HepG2 (cell line): ENCODE measurements at regions not wholly inside any gene's neighbourhood (a gene's known extent, or its start where the extent isn't known, plus 50 kb on each side); places are given as distances from the start of the nearest gene placed in this dataset.

Experiments
- ATAC-seq: fragments of 200-7000 bp; cut with Tn5 transposase; 3 replicates; pipeline ENCODE4 v1.9.1; 2020; ENCODE audit warnings: mild to moderate bottlenecking, moderate library complexity
- BruUV-seq: library from RNA; stranded (reverse); fragments of 400-500 nt; replicated peaks from 2 replicates; lab custom pipeline; 2021; lab: Mats Ljungman, UMichigan
- CTCF ChIA-PET: fragments of 300-600 bp; formaldehyde crosslinking; extraction: SDS; loops from one replicate; lab custom pipeline; 2021; ENCODE audit warnings: low total read pairs, inconsistent platforms, low intra/inter-chr PET ratio; lab: Yijun Ruan, JAX
- POLR2A ChIA-PET: fragments of 350-600 bp; sonication (Branson Sonifier 250); formaldehyde crosslinking; loops from one replicate; lab custom pipeline; 2020; ENCODE audit warnings: antibody characterized with exemption, inconsistent platforms; lab: Yijun Ruan, JAX
- DNase-seq: peaks from one replicate; pipeline ENCODE4 v3.0.0-alpha.2; 2015; ENCODE audit warnings: low spot score
- FAIRE-seq: peaks from 3 replicates; lab custom pipeline; 2011; peaks lifted over from hg19 to GRCh38; lab: Jason Lieb, UNC
- H2AFZ ChIP-seq: one replicate; pipeline ENCODE4 v1.6.1; 2011; ENCODE audit warnings: low read length, inconsistent platforms
- H3K27ac ChIP-seq: fragments of 300-600 bp; 3 replicates; pipeline ENCODE4 v1.8.0; 2011; ENCODE audit warnings: mixed run types, mild to moderate bottlenecking, mixed read lengths, low read length, inconsistent platforms; ENCODE audit not compliant: insufficient read depth; ENCODE audit errors: extremely low read length
- H3K27me3 ChIP-seq, 2 experiments: fragments of 200-600 bp in 1 of 2; 2 replicates in 1 of 2; 3 replicates in 1 of 2; pipeline versions ENCODE4 v1.6.0 to v1.8.0; 2011; ENCODE audit warnings: low read length in 2 of 2, mild to moderate bottlenecking in 2 of 2, moderate library complexity in 2 of 2, inconsistent platforms in 1 of 2; ENCODE audit not compliant: insufficient read depth in 2 of 2, control insufficient read depth in 1 of 2
- H3K36me3 ChIP-seq, 2 experiments: fragments of 200-600 bp in 1 of 2; replicated peaks in 1 of 2; 2 replicates in 1 of 2; 3 replicates in 1 of 2; pipeline versions ENCODE4 v1.5.1 to v1.8.0; 2011; ENCODE audit warnings: low read length in 2 of 2, inconsistent platforms in 1 of 2; ENCODE audit not compliant: insufficient read depth in 2 of 2, control insufficient read depth in 1 of 2
- H3K4me1 ChIP-seq: 2 replicates; pipeline ENCODE4 v1.5.1; 2012; ENCODE audit warnings: low read length, inconsistent platforms; ENCODE audit not compliant: insufficient read depth
- H3K4me2 ChIP-seq: 2 replicates; pipeline ENCODE4 v1.6.0; 2011; ENCODE audit warnings: low read depth, low read length, inconsistent platforms
- H3K4me3 ChIP-seq, 3 experiments: fragments of 200-600 bp in 1 of 3; sonication (generic), shearing (Covaris generic) in 1 of 3; replicated peaks in 1 of 3; 2 replicates each; pipeline ENCODE4 v1.5.1; 2011 to 2016; ENCODE audit warnings: low read length in 3 of 3, inconsistent platforms in 2 of 3, low read depth in 2 of 3, mild to moderate bottlenecking in 2 of 3, control low read depth in 1 of 3, mixed read lengths in 1 of 3; ENCODE audit not compliant: insufficient read depth in 1 of 3
- H3K79me2 ChIP-seq: one replicate; pipeline ENCODE4 v1.6.1; 2011; ENCODE audit warnings: low read length, inconsistent platforms; ENCODE audit not compliant: insufficient read depth
- H3K9ac ChIP-seq: 2 replicates; pipeline ENCODE4 v1.6.0; 2011; ENCODE audit warnings: mild to moderate bottlenecking, low read depth, low read length, inconsistent platforms; ENCODE audit not compliant: insufficient read depth
- H3K9me3 ChIP-seq: 2 replicates; pipeline ENCODE4 v1.5.1; 2012; ENCODE audit warnings: mild to moderate bottlenecking, low read length
- H4K20me1 ChIP-seq: 2 replicates; pipeline ENCODE4 v1.6.0; 2011; ENCODE audit warnings: inconsistent platforms, mild to moderate bottlenecking, low read length, moderate library complexity; ENCODE audit not compliant: insufficient read depth
- CCDC6 ChIP-seq: sonication (generic); formaldehyde crosslinking; IDR thresholded peaks from 2 replicates; pipeline ENCODE4 v1.8.1; 2022; ENCODE audit warnings: mild to moderate bottlenecking, missing genetic modification reagents, moderate library complexity
- CHCHD3 ChIP-seq: sonication (generic); formaldehyde crosslinking; IDR thresholded peaks from 2 replicates; pipeline ENCODE4 v1.8.0; 2022; ENCODE audit warnings: mild to moderate bottlenecking, missing genetic modification reagents, moderate library complexity
- HMG20A ChIP-seq: IDR thresholded peaks from 2 replicates; pipeline ENCODE4 v1.6.1; 2016; ENCODE audit warnings: borderline replicate concordance
- HMG20B ChIP-seq: conservative IDR thresholded peaks from 2 replicates; pipeline ENCODE4 v1.6.1; 2016; ENCODE audit warnings: missing genetic modification reagents, missing compliant biosample characterization
- IRX3 ChIP-seq: sonication (generic); formaldehyde crosslinking; IDR thresholded peaks from 2 replicates; pipeline ENCODE4 v1.8.1; 2023; ENCODE audit warnings: mild to moderate bottlenecking, low read depth, missing genetic modification reagents, borderline replicate concordance
- NFE2L2 ChIP-seq: fragments of 150-350 bp; IDR thresholded peaks from 2 replicates; pipeline ENCODE4 v1.6.1; 2014; ENCODE audit warnings: low read length
- PATZ1 ChIP-seq: sonication (generic); formaldehyde crosslinking; IDR thresholded peaks from 2 replicates; pipeline ENCODE4 v1.4.0; 2020; ENCODE audit warnings: missing genetic modification reagents
- SALL1 ChIP-seq: sonication (generic); formaldehyde crosslinking; IDR thresholded peaks from 2 replicates; pipeline ENCODE4 v1.8.0; 2022; ENCODE audit warnings: mild to moderate bottlenecking, missing genetic modification reagents
- ZBTB2 ChIP-seq: sonication (generic); formaldehyde crosslinking; IDR thresholded peaks from 2 replicates; pipeline ENCODE4 v1.8.0; 2022; ENCODE audit warnings: low read depth, missing genetic modification reagents
- ZNF382 ChIP-seq: sonication (generic); formaldehyde crosslinking; IDR thresholded peaks from 2 replicates; pipeline ENCODE4 v1.5.0; 2020; ENCODE audit warnings: missing genetic modification reagents, mild to moderate bottlenecking, borderline replicate concordance
- ZNF460 ChIP-seq: sonication (generic); formaldehyde crosslinking; IDR thresholded peaks from 2 replicates; pipeline ENCODE4 v1.5.1; 2020; ENCODE audit warnings: missing genetic modification reagents, mild to moderate bottlenecking, borderline replicate concordance
- ZNF816 ChIP-seq: sonication (generic); formaldehyde crosslinking; IDR thresholded peaks from 2 replicates; pipeline ENCODE4 v1.8.0; 2022; ENCODE audit warnings: missing genetic modification reagents, mild to moderate bottlenecking, borderline replicate concordance
- ZSCAN12 ChIP-seq: sonication (generic); formaldehyde crosslinking; IDR thresholded peaks from 2 replicates; pipeline ENCODE4 v1.9.0; 2021; ENCODE audit warnings: mild to moderate bottlenecking, missing genetic modification reagents
- ZSCAN30 ChIP-seq: sonication (generic); formaldehyde crosslinking; IDR thresholded peaks from 2 replicates; pipeline ENCODE4 v1.5.0; 2020; ENCODE audit warnings: mild to moderate bottlenecking, missing genetic modification reagents
- WGBS: methylation state at CpG from one replicate; pipeline ENCODE4 v1.1.6; 2017; ENCODE audit warnings: low lambda C conversion rate; 5-methylcytosine and 5-hydroxymethylcytosine counted together
- in situ Hi-C: cut with HindIII; loops from 2 replicates; pipeline ENCODE4 v1.10.0; 2017; ENCODE audit warnings: low pct_unique_long_range_greater_than_20kb; ENCODE audit not compliant: extremely low pct_ligation_motif_present
- intact Hi-C: fragments of 100-400 bp; cut with micrococcal nuclease; formaldehyde crosslinking; loops from one replicate; pipeline ENCODE4 v1.10.0; 2022; ENCODE audit not compliant: unreplicated experiment
- TF ChIP-seq, protein P1 (sequence below): sonication (generic); formaldehyde crosslinking; IDR thresholded peaks from 2 replicates; pipeline ENCODE4 v1.5.0; 2020; ENCODE audit warnings: mild to moderate bottlenecking, missing genetic modification reagents

- ATAC-seq (no peak), FAIRE-seq (no peak), DNase-seq (no peak)
- intact Hi-C loops: no loop called here
- ChIA-PET CTCF (no interaction called here), POLR2A (no interaction called here)
- no peak overlapping the region for H3K4me3 ChIP-seq
- in situ Hi-C loops: no loop called here
- no peaks in the 10 kb centered on the region for H3K36me3 ChIP-seq
- no peak overlapping the region for H2AFZ ChIP-seq
- no peaks in the 10 kb centered on the region for H3K79me2 ChIP-seq
- no peaks in the 10 kb centered on the region for H3K9me3 ChIP-seq
- H3K27ac ChIP-seq: no peak overlapping the region
- TF ChIP-seq HMG20B (CRISPR knock-in tag): no peak
- TF ChIP-seq PATZ1: no peak
- TF ChIP-seq HMG20A (CRISPR knock-in tag): no peak
- TF ChIP-seq ZBTB2 (CRISPR knock-in tag): no peak
- no peak for TF ChIP-seq IRX3 (CRISPR knock-in tag)
- TF ChIP-seq ZNF382: no peak
- no peak for TF ChIP-seq NFE2L2
- TF ChIP-seq ZSCAN30: no peak
- TF ChIP-seq SALL1: no peak
- no peak for TF ChIP-seq CCDC6 (CRISPR knock-in tag)
- no peak for TF ChIP-seq ZNF460
- no peak for TF ChIP-seq CHCHD3 (CRISPR knock-in tag)
- TF ChIP-seq ZSCAN12 (CRISPR knock-in tag): no peak
- TF ChIP-seq, protein P1, sequence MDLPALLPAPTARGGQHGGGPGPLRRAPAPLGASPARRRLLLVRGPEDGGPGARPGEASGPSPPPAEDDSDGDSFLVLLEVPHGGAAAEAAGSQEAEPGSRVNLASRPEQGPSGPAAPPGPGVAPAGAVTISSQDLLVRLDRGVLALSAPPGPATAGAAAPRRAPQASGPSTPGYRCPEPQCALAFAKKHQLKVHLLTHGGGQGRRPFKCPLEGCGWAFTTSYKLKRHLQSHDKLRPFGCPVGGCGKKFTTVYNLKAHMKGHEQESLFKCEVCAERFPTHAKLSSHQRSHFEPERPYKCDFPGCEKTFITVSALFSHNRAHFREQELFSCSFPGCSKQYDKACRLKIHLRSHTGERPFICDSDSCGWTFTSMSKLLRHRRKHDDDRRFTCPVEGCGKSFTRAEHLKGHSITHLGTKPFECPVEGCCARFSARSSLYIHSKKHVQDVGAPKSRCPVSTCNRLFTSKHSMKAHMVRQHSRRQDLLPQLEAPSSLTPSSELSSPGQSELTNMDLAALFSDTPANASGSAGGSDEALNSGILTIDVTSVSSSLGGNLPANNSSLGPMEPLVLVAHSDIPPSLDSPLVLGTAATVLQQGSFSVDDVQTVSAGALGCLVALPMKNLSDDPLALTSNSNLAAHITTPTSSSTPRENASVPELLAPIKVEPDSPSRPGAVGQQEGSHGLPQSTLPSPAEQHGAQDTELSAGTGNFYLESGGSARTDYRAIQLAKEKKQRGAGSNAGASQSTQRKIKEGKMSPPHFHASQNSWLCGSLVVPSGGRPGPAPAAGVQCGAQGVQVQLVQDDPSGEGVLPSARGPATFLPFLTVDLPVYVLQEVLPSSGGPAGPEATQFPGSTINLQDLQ (CRISPR knock-in tag): no peak
- no peak for TF ChIP-seq ZNF816 (CRISPR knock-in tag)
- no peaks in the 10 kb centered on the region for H4K20me1 ChIP-seq
- no peak overlapping the region for H3K9ac ChIP-seq
- H3K4me1 ChIP-seq: peaks cover 13% of the 10 kb centered on the region; the same call in 1 of the 2 replicates
- H3K27me3 ChIP-seq: no peaks in the 10 kb centered on the region; a peak in 2 of 5 replicates
- no TSS peak for BruUV-seq
- no peak overlapping the region for H3K4me2 ChIP-seq
- 47% methylated on average over 2 of the region's 2 CpGs for WGBS
Measured at GRCh38 chr1:58842941-58843340, 59.1 kb upstream of the JUN start.
